ENCODE measurements at regions not wholly inside any gene's neighbourhood (a gene's known extent, or its start where the extent isn't known, plus 50 kb on each side); places are given as distances from the start of the nearest gene placed in this dataset.

- no peak for TF ChIP-seq POLR2A (IDR thresholded peaks at IDR 0.05; ENCODE audit: extremely low read depth, insufficient read length)
- no peak for TF ChIP-seq CTCF (IDR thresholded peaks at IDR 0.05; ENCODE audit: low read depth, low read length)
- TF ChIP-seq MYC (IDR thresholded peaks at IDR 0.05; ENCODE audit: low read depth, low read length), result no peak
- no peak for TF ChIP-seq MAX (IDR thresholded peaks at IDR 0.05; ENCODE audit: low read depth, low read length)
Observed at GRCh38 chr3:193846569-193846968, 253.6 kb downstream of the OPA1 start.
